ENCODE measurements at regions not wholly inside any gene's neighbourhood (a gene's known extent, or its start where the extent isn't known, plus 50 kb on each side); places are given as distances from the start of the nearest gene placed in this dataset.
"Not testable (repeated sequence)": the region's sequence is repeated elsewhere in the genome, so short reads cannot be mapped to it uniquely, and the experiment has no call there.

DNA sequence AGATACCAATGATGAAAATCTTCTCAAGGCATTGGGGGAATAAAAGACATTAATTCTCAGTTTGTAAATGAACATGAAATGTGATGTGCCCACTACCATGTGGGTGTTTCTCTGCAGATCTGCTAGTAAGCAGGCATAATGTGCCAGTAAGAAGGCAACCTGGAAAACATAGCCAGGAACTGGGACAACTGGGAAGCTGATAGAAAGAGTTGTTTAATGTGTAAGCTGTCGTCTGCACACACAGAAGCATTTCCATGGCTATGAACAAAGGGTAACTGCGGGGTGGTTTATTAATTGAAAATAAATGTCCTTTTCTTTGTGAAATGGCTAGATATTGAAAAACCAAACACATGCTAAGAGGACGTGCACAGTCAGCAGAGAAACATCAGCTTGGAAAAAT is 52.0 kb downstream of the ZC3H11B start:
- 87 to 98% methylated on average over 2 to 3 of the region's 3 CpGs for WGBS, 2 experiments (ENCODE audit: insufficient coverage in 2 of 2)
- Histone ChIP-seq H3K36me3 (ENCODE audit: control insufficient read depth, insufficient read depth, low read length) (no peaks in the 10 kb centered on the region), H3K4me1 (ENCODE audit: control insufficient read depth, insufficient read depth, low read length, poor library complexity, severe bottlenecking) (peaks cover 8% of the 10 kb centered on the region), H3K4me3 (ENCODE audit: extremely low read depth, insufficient read depth, low read length, poor library complexity, severe bottlenecking) (no peak overlapping the region), H3K27ac (ENCODE audit: low read depth, low read length, severe bottlenecking) (no peak overlapping the region), H3K9me3 (ENCODE audit: control insufficient read depth, low read length) (no peaks in the 10 kb centered on the region)

DNA sequence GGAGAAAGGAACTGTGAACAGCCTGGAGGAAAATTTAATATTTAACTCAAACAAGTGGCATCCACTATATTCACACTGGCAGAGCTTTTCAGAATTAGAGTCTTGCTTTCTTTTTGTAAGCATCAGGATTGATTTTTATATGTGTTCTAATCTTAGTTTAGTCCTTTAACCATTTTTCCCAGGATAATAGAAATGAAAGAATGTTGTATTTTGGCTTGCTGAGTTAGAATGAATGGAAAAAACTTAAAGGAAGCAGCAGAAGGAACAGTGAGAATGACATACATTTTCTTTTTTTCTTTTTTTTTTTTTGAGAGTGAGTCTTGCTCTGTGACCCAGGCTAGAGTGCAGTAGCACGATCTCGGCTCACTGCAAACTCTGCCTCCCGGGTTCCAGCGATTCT is 53.0 kb downstream of the ZC3H11B start:
- 75% methylated on average over 4 of the region's 4 CpGs; no CpG with 5 or more reads in 1 of the 2 experiments for WGBS, 2 experiments (ENCODE audit: insufficient coverage in 2 of 2)

GRCh38 chr1:219555806-219556205 is 57.1 kb downstream of the ZC3H11B start:
- no peaks in the 10 kb centered on the region for H3K36me3 ChIP-seq (ENCODE audit: control insufficient read depth, insufficient read depth, low read length)
- H3K9me3 ChIP-seq (ENCODE audit: control insufficient read depth, low read length): no peaks in the 10 kb centered on the region
- WGBS, 2 experiments (ENCODE audit: insufficient coverage in 2 of 2): 49% methylated on average over 2 of the region's 2 CpGs; no CpG with 5 or more reads in 1 of the 2 experiments
- H3K4me3 ChIP-seq (ENCODE audit: extremely low read depth, insufficient read depth, low read length, poor library complexity, severe bottlenecking): no peak overlapping the region
- peaks cover 11% of the 10 kb centered on the region for H3K4me1 ChIP-seq (ENCODE audit: control insufficient read depth, insufficient read depth, low read length, poor library complexity, severe bottlenecking)
- no peak overlapping the region for H3K27ac ChIP-seq (ENCODE audit: low read depth, low read length, severe bottlenecking)

More for the DNA sequence above, 53.0 kb downstream of the ZC3H11B start:
- Histone ChIP-seq H3K9me3 (ENCODE audit: control insufficient read depth, low read length) (no peaks in the 10 kb centered on the region), H3K27ac (ENCODE audit: low read depth, low read length, severe bottlenecking) (no peak overlapping the region), H3K36me3 (ENCODE audit: control insufficient read depth, insufficient read depth, low read length) (no peaks in the 10 kb centered on the region), H3K4me3 (ENCODE audit: extremely low read depth, insufficient read depth, low read length, poor library complexity, severe bottlenecking) (no peak overlapping the region), H3K4me1 (ENCODE audit: control insufficient read depth, insufficient read depth, low read length, poor library complexity, severe bottlenecking) (peaks cover 15% of the 10 kb centered on the region)

- Histone ChIP-seq H3K4me3 (ENCODE audit: extremely low read depth, insufficient read depth, low read length, poor library complexity, severe bottlenecking) (no peak overlapping the region), H3K36me3 (ENCODE audit: control insufficient read depth, insufficient read depth, low read length) (no peaks in the 10 kb centered on the region), H3K9me3 (ENCODE audit: control insufficient read depth, low read length) (no peaks in the 10 kb centered on the region), H3K27ac (ENCODE audit: low read depth, low read length, severe bottlenecking) (no peak overlapping the region), H3K4me1 (ENCODE audit: control insufficient read depth, insufficient read depth, low read length, poor library complexity, severe bottlenecking) (peaks cover 10% of the 10 kb centered on the region)
- 53 to 54% methylated on average over 5 to 6 of the region's 7 CpGs for WGBS, 2 experiments (ENCODE audit: insufficient coverage in 2 of 2)
Measured at GRCh38 chr1:219555031-219555692, 57.7 kb downstream of the ZC3H11B start.

DNA sequence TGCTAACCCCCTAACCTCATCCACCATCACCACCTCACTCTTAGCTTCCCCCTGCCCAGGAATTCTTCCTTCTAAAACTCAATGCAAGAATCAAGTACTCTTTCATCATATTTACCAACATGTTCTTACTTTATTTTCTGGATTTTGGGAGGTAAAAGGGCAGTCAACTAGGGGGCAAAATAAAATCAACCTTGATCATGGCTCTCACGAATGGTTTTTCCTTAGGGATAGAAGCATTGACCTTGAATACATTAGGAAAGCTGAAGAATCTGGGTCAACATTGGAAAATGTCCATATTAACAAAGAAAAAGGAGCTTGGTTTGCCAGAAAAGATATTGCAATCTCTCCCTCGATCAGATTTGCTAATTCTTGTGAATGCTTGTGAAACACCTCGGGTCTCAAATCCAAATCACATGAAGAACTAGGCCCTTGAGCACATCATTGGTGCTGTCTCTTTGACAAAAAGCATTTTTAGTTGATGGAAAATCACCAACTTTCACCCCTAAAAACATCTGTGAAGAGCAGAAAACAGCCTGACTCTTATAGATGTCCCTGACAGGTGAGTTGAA is 58.9 kb downstream of the ZC3H11B start:
- Histone ChIP-seq H3K4me1 (ENCODE audit: control insufficient read depth, insufficient read depth, low read length, poor library complexity, severe bottlenecking) (peaks cover 10% of the 10 kb centered on the region), H3K27ac (ENCODE audit: low read depth, low read length, severe bottlenecking) (no peak overlapping the region), H3K36me3 (ENCODE audit: control insufficient read depth, insufficient read depth, low read length) (no peaks in the 10 kb centered on the region), H3K9me3 (ENCODE audit: control insufficient read depth, low read length) (no peaks in the 10 kb centered on the region), H3K4me3 (ENCODE audit: extremely low read depth, insufficient read depth, low read length, poor library complexity, severe bottlenecking) (no peak overlapping the region)
- 89 to 98% methylated on average over 2 to 3 of the region's 3 CpGs for WGBS, 2 experiments (ENCODE audit: insufficient coverage in 2 of 2)

DNA sequence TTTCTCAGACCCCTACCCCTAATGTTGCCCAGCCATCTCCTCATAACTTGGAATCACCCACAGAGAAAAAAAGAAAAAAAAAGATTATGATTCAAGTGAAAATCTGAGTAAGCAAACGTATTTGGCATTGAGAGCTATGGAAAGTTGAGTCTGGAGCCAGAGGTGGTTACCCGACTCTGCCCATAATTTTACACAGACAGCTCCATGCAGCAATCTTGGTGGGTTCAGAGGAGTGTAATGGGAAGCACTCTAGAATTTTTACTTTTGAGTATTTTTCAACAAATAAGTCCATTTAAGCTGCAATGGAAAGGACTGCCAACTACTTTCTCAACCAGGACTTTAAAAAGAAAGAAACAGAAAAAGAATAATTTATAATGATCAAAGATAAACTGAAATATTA is 62.7 kb downstream of the ZC3H11B start:
- Histone ChIP-seq H3K9me3 (ENCODE audit: control insufficient read depth, low read length) (no peaks in the 10 kb centered on the region), H3K27ac (ENCODE audit: low read depth, low read length, severe bottlenecking) (no peak overlapping the region), H3K4me3 (ENCODE audit: extremely low read depth, insufficient read depth, low read length, poor library complexity, severe bottlenecking) (no peak overlapping the region), H3K4me1 (ENCODE audit: control insufficient read depth, insufficient read depth, low read length, poor library complexity, severe bottlenecking) (peaks cover 1% of the 10 kb centered on the region), H3K36me3 (ENCODE audit: control insufficient read depth, insufficient read depth, low read length) (no peaks in the 10 kb centered on the region)
- 100% methylated on average over 2 of the region's 2 CpGs for WGBS, 2 experiments (ENCODE audit: insufficient coverage in 2 of 2)

DNA sequence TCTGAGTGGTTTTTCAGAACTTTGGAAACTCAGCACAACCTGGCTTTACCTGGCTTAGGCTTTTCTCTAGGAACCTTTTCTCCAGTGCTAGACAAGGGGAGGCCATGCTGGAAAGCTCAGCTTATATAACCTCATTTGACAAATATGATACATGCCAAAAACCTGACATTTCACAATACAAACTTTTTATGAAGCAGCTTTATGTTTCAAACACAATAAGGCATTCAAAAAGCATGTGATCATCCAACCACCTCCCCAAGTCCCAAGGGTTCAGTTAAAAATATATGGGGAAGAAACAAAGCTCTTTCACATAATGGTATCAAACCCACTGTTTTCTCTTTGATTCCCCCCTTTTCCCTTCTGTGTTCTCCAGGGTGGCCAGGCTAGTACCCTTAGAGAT is 63.7 kb downstream of the ZC3H11B start:
- no peaks in the 10 kb centered on the region for H3K4me1 ChIP-seq (ENCODE audit: control insufficient read depth, insufficient read depth, low read length, poor library complexity, severe bottlenecking)
- H3K4me3 ChIP-seq (ENCODE audit: extremely low read depth, insufficient read depth, low read length, poor library complexity, severe bottlenecking): no peak overlapping the region
- no peak overlapping the region for H3K27ac ChIP-seq (ENCODE audit: low read depth, low read length, severe bottlenecking)
- no peaks in the 10 kb centered on the region for H3K36me3 ChIP-seq (ENCODE audit: control insufficient read depth, insufficient read depth, low read length)
- H3K9me3 ChIP-seq (ENCODE audit: control insufficient read depth, low read length): no peaks in the 10 kb centered on the region

GRCh38 chr1:219548386-219548785 is 64.5 kb downstream of the ZC3H11B start:
- 86 to 92% methylated on average over 1 of the region's 1 CpG for WGBS, 2 experiments (ENCODE audit: insufficient coverage in 2 of 2)
- H3K4me3 ChIP-seq (ENCODE audit: extremely low read depth, insufficient read depth, low read length, poor library complexity, severe bottlenecking): no peak overlapping the region
- H3K9me3 ChIP-seq (ENCODE audit: control insufficient read depth, low read length): no peaks in the 10 kb centered on the region
- H3K36me3 ChIP-seq (ENCODE audit: control insufficient read depth, insufficient read depth, low read length): no peaks in the 10 kb centered on the region
- H3K4me1 ChIP-seq (ENCODE audit: control insufficient read depth, insufficient read depth, low read length, poor library complexity, severe bottlenecking): no peaks in the 10 kb centered on the region
- H3K27ac ChIP-seq (ENCODE audit: low read depth, low read length, severe bottlenecking): no peak overlapping the region

DNA sequence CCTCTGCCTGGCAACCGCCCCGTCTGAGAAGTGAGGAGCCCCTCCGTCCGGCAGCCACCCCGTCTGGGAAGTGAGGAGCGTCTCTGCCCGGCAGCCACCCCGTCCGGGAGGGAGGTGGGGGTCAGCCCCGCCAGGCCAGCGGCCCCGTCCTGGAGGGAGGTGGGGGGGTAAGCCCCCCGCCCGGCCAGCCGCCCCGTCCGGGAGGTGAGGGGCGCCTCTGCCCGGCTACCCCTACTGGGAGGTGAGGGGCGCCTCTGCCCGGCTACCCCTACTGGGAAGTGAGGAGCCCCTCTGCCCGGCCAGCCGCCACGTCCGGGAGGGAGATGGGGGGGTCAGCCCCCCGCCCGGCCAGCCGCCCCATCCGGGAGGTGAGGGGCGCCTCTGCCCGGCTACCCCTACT is 67.1 kb downstream of the ZC3H11B start:
- H3K27ac ChIP-seq (ENCODE audit: low read depth, low read length, severe bottlenecking); H3K36me3 ChIP-seq (ENCODE audit: control insufficient read depth, insufficient read depth, low read length); H3K4me1 ChIP-seq (ENCODE audit: control insufficient read depth, insufficient read depth, low read length, poor library complexity, severe bottlenecking); H3K4me3 ChIP-seq (ENCODE audit: extremely low read depth, insufficient read depth, low read length, poor library complexity, severe bottlenecking); H3K9me3 ChIP-seq (ENCODE audit: control insufficient read depth, low read length): not testable (repeated sequence)
- WGBS, 2 experiments (ENCODE audit: insufficient coverage in 2 of 2): 91 to 98% methylated on average over 6 to 9 of the region's 31 CpGs

- Histone ChIP-seq H3K27ac (ENCODE audit: low read depth, low read length, severe bottlenecking) (no peak overlapping the region), H3K4me3 (ENCODE audit: extremely low read depth, insufficient read depth, low read length, poor library complexity, severe bottlenecking) (no peak overlapping the region), H3K9me3 (ENCODE audit: control insufficient read depth, low read length) (no peaks in the 10 kb centered on the region), H3K4me1 (ENCODE audit: control insufficient read depth, insufficient read depth, low read length, poor library complexity, severe bottlenecking) (peaks cover 6% of the 10 kb centered on the region), H3K36me3 (ENCODE audit: control insufficient read depth, insufficient read depth, low read length) (no peaks in the 10 kb centered on the region)
- 88 to 91% methylated on average over 5 of the region's 5 CpGs for WGBS, 2 experiments (ENCODE audit: insufficient coverage in 2 of 2)
Measured at GRCh38 chr1:219544163-219544846, 68.6 kb downstream of the ZC3H11B start.
